Astrocyte of the cerebellum (primary cell): ENCODE measurements at regions not wholly inside any gene's neighbourhood (a gene's known extent, or its start where the extent isn't known, plus 50 kb on each side); places are given as distances from the start of the nearest gene placed in this dataset.

Experiments
- DNase-seq: peaks from one replicate; pipeline ENCODE4 v3.0.0-alpha.2; 2011; ENCODE audit warnings: low read depth
- H3K4me3 ChIP-seq: 2 replicates; pipeline ENCODE4 v1.5.1; 2011; ENCODE audit warnings: mild to moderate bottlenecking, low read depth, low read length, moderate library complexity
- CTCF ChIP-seq: IDR thresholded peaks from 2 replicates; pipeline ENCODE4 v1.5.1; 2012; ENCODE audit warnings: low read length, low read depth, moderate library complexity, mild to moderate bottlenecking; ENCODE audit errors: missing control alignments
- in situ Hi-C: cut with HindIII; loops from 2 replicates; pipeline ENCODE4 v1.10.0; 2017; ENCODE audit warnings: low sequenced_read_pairs

- no peak overlapping the region for H3K4me3 ChIP-seq
- TF ChIP-seq CTCF, result no peak
- in situ Hi-C loops, result no loop called here
- no peak for DNase-seq
These were observed 217.1 kb upstream of the SPRY2 start for GRCh38 chr13:80558074-80558473.

- TF ChIP-seq CTCF, result no peak
- in situ Hi-C loops, result no loop called here
- H3K4me3 ChIP-seq, result no peak overlapping the region
- peak; percentile 28 for DNase-seq
These were observed 215.1 kb upstream of the SPRY2 start for GRCh38 chr13:80555796-80556678.

GRCh38 chr13:80552851-80553440 is 212.0 kb upstream of the SPRY2 start:
- no peak for DNase-seq
- TF ChIP-seq CTCF, result no peak
- in situ Hi-C loops, result no loop called here
- no peak overlapping the region for H3K4me3 ChIP-seq

- in situ Hi-C loops, result no loop called here
- no peak for DNase-seq
- H3K4me3 ChIP-seq, result no peak overlapping the region
- TF ChIP-seq CTCF, result no peak
These were observed 210.9 kb upstream of the SPRY2 start for GRCh38 chr13:80551650-80552497.

- DNase-seq, result no peak
- no peak overlapping the region for H3K4me3 ChIP-seq
- in situ Hi-C loops, result no loop called here
- TF ChIP-seq CTCF, result no peak
These were observed 210.1 kb upstream of the SPRY2 start for GRCh38 chr13:80550971-80551441.

- DNase-seq, result no peak
- in situ Hi-C loops, result no loop called here
- no peak for TF ChIP-seq CTCF
- no peak overlapping the region for H3K4me3 ChIP-seq
These were observed 208.0 kb upstream of the SPRY2 start for GRCh38 chr13:80548915-80549314.
